PC-3 (cell line): ENCODE measurements at regions not wholly inside any gene's neighbourhood (a gene's known extent, or its start where the extent isn't known, plus 50 kb on each side); places are given as distances from the start of the nearest gene placed in this dataset.

Source experiments
- ATAC-seq: fragments of 200-7000 bp; cut with Tn5 transposase; 2 replicates; pipeline ENCODE4 v1.9.1; 2020; ENCODE audit warnings: mild to moderate bottlenecking, moderate library complexity
- BruUV-seq: library from RNA; stranded (reverse); fragments of 400-500 nt; replicated peaks from 2 replicates; lab custom pipeline; 2021; lab: Mats Ljungman, UMichigan
- CTCF ChIA-PET: fragments of 300-600 bp; sonication (Branson Sonifier 250); formaldehyde crosslinking; loops from one replicate; lab custom pipeline; 2022; ENCODE audit warnings: antibody characterized with exemption; lab: Charles Lee
- POLR2A ChIA-PET: fragments of 300-600 bp; sonication (Branson Sonifier 250); formaldehyde crosslinking; loops from one replicate; lab custom pipeline; 2022; ENCODE audit warnings: antibody characterized with exemption; ENCODE audit not compliant: unreplicated experiment; lab: Charles Lee
- DNase-seq: peaks from one replicate; pipeline ENCODE4 v3.0.0-alpha.2; 2015
- H2AFZ ChIP-seq: fragments of 300-600 bp; sonication (generic); 2 replicates; pipeline ENCODE4 v1.6.0; 2016; ENCODE audit warnings: antibody characterized with exemption, low read length
- H3F3A ChIP-seq: fragments of 300-600 bp; sonication (generic); one replicate; pipeline ENCODE4 v1.6.0; 2017; ENCODE audit warnings: antibody characterized with exemption, low read length, control low read depth, mild to moderate bottlenecking; ENCODE audit not compliant: unreplicated experiment
- H3K27ac ChIP-seq: fragments of 300-600 bp; sonication (generic); 2 replicates; pipeline ENCODE4 v1.5.1; 2016; ENCODE audit warnings: mild to moderate bottlenecking, low read length
- H3K27me3 ChIP-seq: fragments of 300-600 bp; sonication (generic); 2 replicates; pipeline ENCODE4 v1.6.1; 2016; ENCODE audit warnings: low read length, mixed read lengths
- H3K36me3 ChIP-seq: fragments of 300-600 bp; sonication (generic); 2 replicates; pipeline ENCODE4 v1.6.1; 2016; ENCODE audit warnings: low read depth, mixed run types, low read length, mixed read lengths
- H3K4me1 ChIP-seq: fragments of 300-600 bp; sonication (generic); 2 replicates; pipeline ENCODE4 v1.5.1; 2016; ENCODE audit warnings: low read length; ENCODE audit not compliant: insufficient read depth
- H3K4me2 ChIP-seq: fragments of 300-600 bp; sonication (generic); 2 replicates; pipeline ENCODE4 v1.6.0; 2016; ENCODE audit warnings: low read length
- H3K4me3 ChIP-seq: fragments of 300-600 bp; sonication (generic); 2 replicates; pipeline ENCODE4 v1.5.1; 2016; ENCODE audit warnings: mild to moderate bottlenecking, low read length, mixed read lengths
- H3K79me2 ChIP-seq: fragments of 300-600 bp; sonication (generic); 2 replicates; pipeline ENCODE4 v1.6.1; 2017; ENCODE audit warnings: low read length, mixed read lengths
- H3K9ac ChIP-seq: fragments of 300-600 bp; sonication (generic); 2 replicates; pipeline ENCODE4 v1.6.0; 2016; ENCODE audit warnings: mild to moderate bottlenecking, low read length
- H3K9me2 ChIP-seq: fragments of 300-600 bp; sonication (generic); replicated peaks from 2 replicates; pipeline ENCODE4 v1.6.1; 2016; ENCODE audit warnings: mixed run types, low read length, mixed read lengths
- H3K9me3 ChIP-seq: fragments of 300-600 bp; sonication (generic); 2 replicates; pipeline ENCODE4 v1.6.1; 2016; ENCODE audit warnings: low read length, mixed read lengths
- H4K20me1 ChIP-seq: fragments of 300-600 bp; sonication (generic); 2 replicates; pipeline ENCODE4 v1.6.1; 2016; ENCODE audit warnings: low read length, mixed read lengths
- EZH2 ChIP-seq: fragments of 300-600 bp; sonication (generic); IDR thresholded peaks from one replicate; pipeline ENCODE4 v1.6.1; 2017; ENCODE audit warnings: antibody characterized with exemption, mild to moderate bottlenecking, low read length; ENCODE audit not compliant: unreplicated experiment
- EZH2phosphoT487 ChIP-seq: fragments of 300-600 bp; sonication (generic); IDR thresholded peaks from 2 replicates; pipeline ENCODE4 v1.6.1; 2018; ENCODE audit warnings: mild to moderate bottlenecking, antibody characterized with exemption, low read length, borderline replicate concordance
- intact Hi-C: fragments of 100-400 bp; cut with micrococcal nuclease; formaldehyde crosslinking; loops from 2 replicates; pipeline ENCODE4 v1.9.0; 2023
- TF ChIP-seq, protein P1 (sequence below): fragments of 300-600 bp; sonication (generic); conservative IDR thresholded peaks from 2 replicates; pipeline ENCODE4 v1.5.1; 2017; ENCODE audit warnings: antibody characterized with exemption, low read depth, mild to moderate bottlenecking, low read length

DNA sequence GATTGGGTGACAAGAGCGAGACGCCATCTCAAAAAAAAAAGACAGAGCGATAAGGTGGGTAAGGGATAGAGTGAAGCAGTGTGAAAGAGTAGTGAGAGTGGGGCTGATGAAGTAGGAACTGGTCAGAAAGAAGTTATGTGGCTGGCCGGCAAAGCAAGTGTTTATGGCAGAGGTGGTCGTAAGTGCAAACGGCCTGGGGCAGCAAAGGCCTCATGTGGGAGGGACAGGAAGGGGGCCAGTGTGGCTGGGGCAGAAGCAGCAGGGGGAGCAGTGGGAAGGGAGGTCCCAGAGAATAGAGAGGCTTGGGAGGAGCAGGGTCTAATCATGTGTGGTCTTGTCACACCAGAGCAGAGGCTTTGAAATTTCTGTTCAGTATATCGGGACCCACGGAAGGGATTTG, 186.2 kb downstream of the HS3ST3B1 start:
- TF ChIP-seq, protein P1, sequence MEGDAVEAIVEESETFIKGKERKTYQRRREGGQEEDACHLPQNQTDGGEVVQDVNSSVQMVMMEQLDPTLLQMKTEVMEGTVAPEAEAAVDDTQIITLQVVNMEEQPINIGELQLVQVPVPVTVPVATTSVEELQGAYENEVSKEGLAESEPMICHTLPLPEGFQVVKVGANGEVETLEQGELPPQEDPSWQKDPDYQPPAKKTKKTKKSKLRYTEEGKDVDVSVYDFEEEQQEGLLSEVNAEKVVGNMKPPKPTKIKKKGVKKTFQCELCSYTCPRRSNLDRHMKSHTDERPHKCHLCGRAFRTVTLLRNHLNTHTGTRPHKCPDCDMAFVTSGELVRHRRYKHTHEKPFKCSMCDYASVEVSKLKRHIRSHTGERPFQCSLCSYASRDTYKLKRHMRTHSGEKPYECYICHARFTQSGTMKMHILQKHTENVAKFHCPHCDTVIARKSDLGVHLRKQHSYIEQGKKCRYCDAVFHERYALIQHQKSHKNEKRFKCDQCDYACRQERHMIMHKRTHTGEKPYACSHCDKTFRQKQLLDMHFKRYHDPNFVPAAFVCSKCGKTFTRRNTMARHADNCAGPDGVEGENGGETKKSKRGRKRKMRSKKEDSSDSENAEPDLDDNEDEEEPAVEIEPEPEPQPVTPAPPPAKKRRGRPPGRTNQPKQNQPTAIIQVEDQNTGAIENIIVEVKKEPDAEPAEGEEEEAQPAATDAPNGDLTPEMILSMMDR, result no peak
- TF ChIP-seq EZH2 (no peak), EZH2phosphoT487 (no peak)
- no peaks in the 10 kb centered on the region for H3K79me2 ChIP-seq
- no peaks in the 10 kb centered on the region for H3K4me1 ChIP-seq
- peaks cover 21% of the 10 kb centered on the region; the same call in 1 of the 2 replicates for H3K27me3 ChIP-seq
- no peak overlapping the region for H3K9ac ChIP-seq
- DNase-seq, result no peak
- H3K9me3 ChIP-seq, result no peaks in the 10 kb centered on the region
- H3K36me3 ChIP-seq, result no peaks in the 10 kb centered on the region
- BruUV-seq, result no TSS peak
- no peak overlapping the region for H3K27ac ChIP-seq
- ChIA-PET POLR2A (no interaction called here), CTCF (no interaction called here)
- intact Hi-C loops, result no loop called here
- H3K4me2 ChIP-seq, result no peak overlapping the region
- no peak overlapping the region for H3K4me3 ChIP-seq
- H3K9me2 ChIP-seq, result no peaks in the 10 kb centered on the region
- no peak overlapping the region for H2AFZ ChIP-seq
- H3F3A ChIP-seq, result no peaks in the 10 kb centered on the region
- no peak for ATAC-seq
- H4K20me1 ChIP-seq, result no peaks in the 10 kb centered on the region

DNA sequence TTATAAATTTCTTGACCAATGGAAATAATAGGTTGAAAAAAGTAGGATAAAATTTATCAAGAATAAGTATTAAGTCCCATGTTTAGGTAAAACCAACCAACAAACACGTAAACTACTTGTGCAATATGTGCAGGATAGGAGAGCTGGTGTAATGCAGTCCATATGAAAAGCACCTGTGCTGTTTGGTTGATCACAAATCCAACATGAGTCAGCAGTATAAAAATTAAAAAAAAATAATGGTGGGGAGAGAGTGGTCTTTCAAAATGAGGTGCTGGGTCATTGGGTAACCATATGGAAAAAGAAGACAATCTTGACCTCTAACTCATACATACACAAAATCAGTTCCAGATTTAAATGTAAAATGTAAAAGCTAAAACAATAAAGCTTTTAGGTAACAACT, 181.8 kb downstream of the HS3ST3B1 start:
- ATAC-seq (no peak), DNase-seq (no peak)
- ChIA-PET POLR2A (no interaction called here), CTCF (no interaction called here)
- Histone ChIP-seq H3K9me2 (no peaks in the 10 kb centered on the region), H4K20me1 (no peaks in the 10 kb centered on the region), H3F3A (no peaks in the 10 kb centered on the region), H3K27ac (no peak overlapping the region), H3K4me3 (no peak overlapping the region), H3K9me3 (0 out of 2 replicates have a peak, but pooled peaks cover 11% of the 10 kb centered on the region), H3K4me2 (no peak overlapping the region), H2AFZ (no peak overlapping the region), H3K79me2 (no peaks in the 10 kb centered on the region), H3K27me3 (0 out of 2 replicates have a peak, but pooled peaks cover 17% of the 10 kb centered on the region), H3K4me1 (no peaks in the 10 kb centered on the region), H3K36me3 (no peaks in the 10 kb centered on the region), H3K9ac (no peak overlapping the region)
- intact Hi-C loops, result no loop called here
- BruUV-seq, result no TSS peak
- no peak for TF ChIP-seq EZH2
- TF ChIP-seq EZH2phosphoT487, result no peak
- TF ChIP-seq, protein P1, result no peak

GRCh38 chr17:14481664-14482063, 180.8 kb downstream of the HS3ST3B1 start:
- Histone ChIP-seq H3K9me3 (0 out of 2 replicates have a peak, but pooled peaks cover 11% of the 10 kb centered on the region), H3K4me1 (no peaks in the 10 kb centered on the region), H3K36me3 (no peaks in the 10 kb centered on the region), H3K9me2 (no peaks in the 10 kb centered on the region), H3F3A (no peaks in the 10 kb centered on the region), H4K20me1 (no peaks in the 10 kb centered on the region), H3K79me2 (no peaks in the 10 kb centered on the region), H2AFZ (no peak overlapping the region), H3K27ac (no peak overlapping the region), H3K4me2 (no peak overlapping the region), H3K27me3 (0 out of 2 replicates have a peak, but pooled peaks cover 20% of the 10 kb centered on the region), H3K4me3 (no peak overlapping the region), H3K9ac (no peak overlapping the region)
- BruUV-seq, result no TSS peak
- ChIA-PET CTCF (no interaction called here), POLR2A (no interaction called here)
- no peak for ATAC-seq
- intact Hi-C loops, result no loop called here
- DNase-seq, result no peak
- no peak for TF ChIP-seq EZH2phosphoT487
